ENCODE measurements at regions not wholly inside any gene's neighbourhood (a gene's known extent, or its start where the extent isn't known, plus 50 kb on each side); places are given as distances from the start of the nearest gene placed in this dataset.
A peak's percentile ranks its signal among the peaks of the same experiment; 100 is the strongest.

GRCh38 chr6:33950891-33951889 lies 147.4 kb upstream of the MLN start:
- peak; percentile 96 for DNase-seq

- peak; percentile 96 for DNase-seq
Measured at GRCh38 chr6:33950472-33950881, 146.7 kb upstream of the MLN start.

- peak; percentile 27 for DNase-seq
Measured at GRCh38 chr6:33949877-33950435, 146.2 kb upstream of the MLN start.

- DNase-seq: no peak
Measured at GRCh38 chr6:33949111-33949510, 145.3 kb upstream of the MLN start.

- DNase-seq: no peak
Measured at GRCh38 chr6:33947916-33948594, 144.3 kb upstream of the MLN start.

- DNase-seq: no peak
Measured at GRCh38 chr6:33947047-33947446, 143.2 kb upstream of the MLN start.

- no peak for DNase-seq
Measured at GRCh38 chr6:33945931-33946330, 142.1 kb upstream of the MLN start.

GRCh38 chr6:33944686-33945411 lies 141.0 kb upstream of the MLN start:
- DNase-seq: no peak

GRCh38 chr6:33936886-33937285 lies 133.1 kb upstream of the MLN start:
- no peak for DNase-seq

GRCh38 chr6:33935439-33936080 lies 131.8 kb upstream of the MLN start:
- peak; percentile 15 for DNase-seq

- DNase-seq: no peak
Measured at GRCh38 chr6:33934731-33935270, 131.0 kb upstream of the MLN start.

- DNase-seq: no peak
Measured at GRCh38 chr6:33933101-33933500, 129.3 kb upstream of the MLN start.

- no peak for DNase-seq
Measured at GRCh38 chr6:33931799-33932198, 128.0 kb upstream of the MLN start.

- no peak for DNase-seq
Measured at GRCh38 chr6:33929575-33930288, 125.9 kb upstream of the MLN start.

GRCh38 chr6:33927616-33928015 lies 123.8 kb upstream of the MLN start:
- no peak for DNase-seq

GRCh38 chr6:33927112-33927511 lies 123.3 kb upstream of the MLN start:
- no peak for DNase-seq

GRCh38 chr6:33926451-33926850 lies 122.6 kb upstream of the MLN start:
- DNase-seq: no peak

GRCh38 chr6:33925936-33926335 lies 122.1 kb upstream of the MLN start:
- DNase-seq: no peak

GRCh38 chr6:33925210-33925609 lies 121.4 kb upstream of the MLN start:
- no peak for DNase-seq

- no peak for DNase-seq
Measured at GRCh38 chr6:33924681-33925080, 120.9 kb upstream of the MLN start.

GRCh38 chr6:33923857-33924514 lies 120.2 kb upstream of the MLN start:
- no peak for DNase-seq
